Stimulated activated naive B cell treated with anti-CD40 and anti-IgM and Interleukin-4, amounts not matched to agents 10 μg/mL and 1 μg/mL and 100 μg/mL, for 72 hours (primary cell): ENCODE measurements at regions not wholly inside any gene's neighbourhood (a gene's known extent, or its start where the extent isn't known, plus 50 kb on each side); places are given as distances from the start of the nearest gene placed in this dataset.
A peak's percentile ranks its signal among the peaks of the same experiment; 100 is the strongest.

Experiments
- ATAC-seq, 2 donors: fragments of 150-1000 bp; cut with Tn5 transposase; replicated peaks; 2 replicates each; pipeline ENCODE4 v1.10.0; 2021; ENCODE audit warnings: moderate library complexity in 1 of 2
- DNase-seq: peaks from one replicate; pipeline ENCODE4 v3.0.0; 2021
- H3K27ac Mint-ChIP-seq: one replicate; pipeline ENCODE4 v1.8.0; 2022; ENCODE audit warnings: mild to moderate bottlenecking, mixed read lengths
- H3K27me3 Mint-ChIP-seq, 2 donors: one replicate each; pipeline ENCODE4 v1.8.0; 2022; ENCODE audit warnings: mixed read lengths in 2 of 2
- H3K36me3 Mint-ChIP-seq, 2 donors: one replicate each; pipeline ENCODE4 v1.8.0; 2022; ENCODE audit warnings: mixed read lengths in 2 of 2, mild to moderate bottlenecking in 1 of 2
- H3K4me1 Mint-ChIP-seq, 2 donors: one replicate each; pipeline ENCODE4 v1.8.0; 2022; ENCODE audit warnings: mixed read lengths in 2 of 2, mild to moderate bottlenecking in 1 of 2
- H3K4me3 Mint-ChIP-seq, 2 donors: one replicate each; pipeline ENCODE4 v1.8.0; 2022; ENCODE audit warnings: mild to moderate bottlenecking in 2 of 2, mixed read lengths in 2 of 2, moderate library complexity in 1 of 2
- H3K9me3 Mint-ChIP-seq, 2 donors: one replicate each; pipeline ENCODE4 v1.8.0; 2022; ENCODE audit warnings: mixed read lengths in 2 of 2, mild to moderate bottlenecking in 1 of 2

DNA sequence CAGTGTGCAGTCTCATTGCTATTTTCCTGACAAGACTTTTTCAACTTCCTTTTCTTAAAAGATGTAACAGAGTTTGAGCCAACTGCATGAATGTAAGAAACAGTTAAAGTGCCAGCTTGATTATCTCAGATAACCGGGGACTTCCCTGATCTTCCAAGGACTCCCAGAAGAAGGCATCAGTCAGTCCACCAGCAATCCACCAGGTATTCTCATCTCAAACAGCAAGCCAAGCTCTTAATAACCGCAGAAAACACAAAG is 350.1 kb downstream of the LIG4 start:
- H3K9me3 Mint-ChIP-seq: peaks cover 0 to 5% of the 10 kb centered on the region in 2 donors
- H3K4me3 Mint-ChIP-seq: peak overlapping the region in 1 of 2 donors; percentile 20

DNA sequence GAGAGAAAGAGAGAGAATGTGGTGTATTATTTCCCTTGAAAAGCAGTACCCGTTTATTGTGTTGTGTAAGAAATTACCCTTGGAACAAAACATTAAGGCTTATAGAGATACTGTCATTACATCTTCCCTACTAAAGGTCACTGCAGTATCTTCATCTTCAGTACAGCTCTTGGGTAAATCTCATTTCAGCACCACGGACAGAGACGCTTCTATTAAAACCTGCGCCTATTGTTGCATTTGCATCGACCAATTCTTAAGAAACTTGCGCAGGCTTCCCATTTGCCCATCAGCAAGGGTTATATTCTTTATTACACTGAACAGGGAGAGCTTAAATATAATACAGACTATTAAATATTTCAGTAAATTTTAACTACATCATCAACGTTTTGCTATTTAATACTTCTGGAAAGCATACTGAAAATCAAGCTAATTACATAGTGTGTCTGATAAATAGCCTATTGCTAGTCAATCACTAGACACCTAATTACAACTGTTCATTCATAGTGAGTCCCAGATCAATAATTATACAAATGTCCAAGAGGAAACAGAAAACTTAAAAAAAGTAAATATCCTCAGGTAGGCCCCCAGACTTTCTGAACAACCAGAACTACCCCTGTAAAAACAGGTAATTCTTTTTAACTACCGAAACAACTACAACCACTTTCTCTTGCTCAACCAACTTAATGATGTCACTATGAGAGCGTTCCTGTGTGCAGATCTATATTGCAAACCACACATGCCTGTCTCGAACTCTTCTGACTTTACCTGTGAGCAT is 350.6 kb downstream of the LIG4 start:
- Mint-ChIP-seq H3K27ac (no peak overlapping the region), H3K9me3 (peaks cover 0 to 5% of the 10 kb centered on the region in 2 donors), H3K4me3 (no peak overlapping the region), H3K4me1 (peaks cover 12 to 21% of the 10 kb centered on the region in 2 donors), H3K27me3 (peaks cover 33 to 45% of the 10 kb centered on the region in 2 donors), H3K36me3 (no peaks in the 10 kb centered on the region)
- DNase-seq (no peak), ATAC-seq (no peak)

More for the DNA sequence above, 350.1 kb downstream of the LIG4 start:
- Mint-ChIP-seq H3K27me3 (peaks cover 38 to 50% of the 10 kb centered on the region in 2 donors), H3K27ac (no peak overlapping the region), H3K4me1 (peaks cover 12 to 21% of the 10 kb centered on the region in 2 donors), H3K36me3 (no peaks in the 10 kb centered on the region)
- no peak for ATAC-seq
- DNase-seq: no peak

GRCh38 chr13:107860284-107860683 is 355.1 kb downstream of the LIG4 start:
- DNase-seq: no peak
- Mint-ChIP-seq H3K9me3 (peaks cover 0 to 4% of the 10 kb centered on the region in 2 donors), H3K4me3 (no peak overlapping the region), H3K27ac (no peak overlapping the region), H3K36me3 (no peaks in the 10 kb centered on the region), H3K27me3 (peaks cover 10 to 13% of the 10 kb centered on the region in 2 donors), H3K4me1 (peaks cover 1 to 2% of the 10 kb centered on the region in 2 donors)
- ATAC-seq: no peak

DNA sequence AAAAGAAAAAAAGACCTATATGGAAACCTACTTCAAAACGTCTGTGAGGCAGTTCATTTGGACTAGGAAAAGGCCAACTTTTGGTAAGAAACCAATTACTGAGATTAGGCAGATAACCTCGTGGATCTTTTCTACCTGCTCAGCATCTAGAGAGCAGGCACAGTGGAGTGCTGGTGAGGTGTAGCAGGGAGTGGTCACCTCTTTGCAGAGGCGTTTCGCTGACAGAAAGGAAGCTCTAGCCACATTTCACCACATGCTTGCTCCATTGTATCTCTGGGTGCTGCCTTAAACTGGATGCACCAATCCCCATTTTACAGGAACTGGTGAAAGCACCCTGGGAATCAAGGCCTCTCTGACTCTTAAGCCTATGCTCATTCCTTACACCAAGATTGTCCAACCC is 360.5 kb downstream of the LIG4 start:
- ATAC-seq (no peak), DNase-seq (no peak)
- H3K9me3 Mint-ChIP-seq: peaks cover 0 to 2% of the 10 kb centered on the region in 2 donors
- no peak overlapping the region for H3K27ac Mint-ChIP-seq
- no peaks in the 10 kb centered on the region for H3K36me3 Mint-ChIP-seq
- no peaks in the 10 kb centered on the region for H3K27me3 Mint-ChIP-seq
- no peak overlapping the region for H3K4me3 Mint-ChIP-seq
- H3K4me1 Mint-ChIP-seq: no peaks in the 10 kb centered on the region

DNA sequence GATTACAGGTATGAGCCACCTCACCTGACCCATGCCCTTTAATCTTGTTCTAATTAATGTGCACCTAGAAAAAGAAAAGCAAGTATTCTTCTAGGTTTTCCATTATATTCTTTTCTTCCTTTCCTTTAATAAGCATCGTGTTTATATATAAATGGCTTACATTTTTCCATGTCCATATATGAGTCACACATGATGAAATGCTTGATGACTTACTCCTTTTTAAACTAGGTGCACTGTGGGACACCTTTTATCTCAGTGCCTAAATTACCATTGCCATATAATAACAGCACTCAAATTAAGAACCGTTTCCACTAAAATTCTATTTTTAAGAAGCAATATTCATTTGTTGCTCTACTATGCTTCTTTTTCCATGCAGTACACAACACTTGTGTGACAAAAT is 363.3 kb downstream of the LIG4 start:
- no peak overlapping the region for H3K27ac Mint-ChIP-seq
- no peaks in the 10 kb centered on the region for H3K4me1 Mint-ChIP-seq
- H3K27me3 Mint-ChIP-seq: no peaks in the 10 kb centered on the region
- H3K36me3 Mint-ChIP-seq: no peaks in the 10 kb centered on the region
- no peak for DNase-seq
- H3K4me3 Mint-ChIP-seq: no peak overlapping the region
- H3K9me3 Mint-ChIP-seq: peaks cover 0 to 2% of the 10 kb centered on the region in 2 donors
- no peak for ATAC-seq

GRCh38 chr13:107851670-107852069 is 363.7 kb downstream of the LIG4 start:
- no peaks in the 10 kb centered on the region for H3K36me3 Mint-ChIP-seq
- ATAC-seq: no peak
- H3K27ac Mint-ChIP-seq: no peak overlapping the region
- H3K9me3 Mint-ChIP-seq: peaks cover 0 to 2% of the 10 kb centered on the region in 2 donors
- H3K4me3 Mint-ChIP-seq: no peak overlapping the region
- no peak for DNase-seq
- no peaks in the 10 kb centered on the region for H3K4me1 Mint-ChIP-seq
- H3K27me3 Mint-ChIP-seq: no peaks in the 10 kb centered on the region

- Mint-ChIP-seq H3K27me3 (no peaks in the 10 kb centered on the region), H3K27ac (no peak overlapping the region), H3K36me3 (no peaks in the 10 kb centered on the region), H3K9me3 (peaks cover 0 to 2% of the 10 kb centered on the region in 2 donors), H3K4me1 (no peaks in the 10 kb centered on the region), H3K4me3 (no peak overlapping the region)
- DNase-seq (no peak), ATAC-seq (no peak)
These were observed 367.9 kb downstream of the LIG4 start for GRCh38 chr13:107847406-107847805.

- Mint-ChIP-seq H3K36me3 (no peaks in the 10 kb centered on the region), H3K4me1 (no peaks in the 10 kb centered on the region), H3K27me3 (no peaks in the 10 kb centered on the region), H3K9me3 (peaks cover 0 to 2% of the 10 kb centered on the region in 2 donors), H3K27ac (no peak overlapping the region), H3K4me3 (no peak overlapping the region)
- ATAC-seq (no peak), DNase-seq (no peak)
These were observed 368.7 kb downstream of the LIG4 start for GRCh38 chr13:107846642-107847041.

- Mint-ChIP-seq H3K27me3 (no peaks in the 10 kb centered on the region), H3K27ac (no peak overlapping the region), H3K4me3 (no peak overlapping the region), H3K36me3 (no peaks in the 10 kb centered on the region), H3K9me3 (peaks cover 0 to 2% of the 10 kb centered on the region in 2 donors), H3K4me1 (no peaks in the 10 kb centered on the region)
- no peak for ATAC-seq
- no peak for DNase-seq
These were observed 369.4 kb downstream of the LIG4 start for GRCh38 chr13:107845911-107846310.

DNA sequence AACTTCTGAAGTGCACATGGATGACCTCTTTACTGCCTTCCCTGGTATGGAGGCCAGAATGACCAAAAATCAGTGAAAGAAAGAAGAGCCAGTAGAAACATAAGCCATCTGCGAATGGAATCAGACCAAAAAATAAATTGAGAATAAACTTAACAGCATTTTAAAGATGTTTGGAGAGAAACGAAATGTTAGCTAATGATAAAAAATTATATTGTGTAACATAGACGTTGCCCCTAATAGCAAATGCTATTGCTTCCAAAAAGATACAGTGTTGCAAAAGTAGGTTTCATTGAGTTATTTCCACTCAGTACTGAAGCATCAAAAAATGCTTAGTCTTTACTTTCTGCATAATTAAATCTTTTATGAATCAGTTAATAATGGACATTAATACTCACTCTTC is 371.7 kb downstream of the LIG4 start:
- DNase-seq (no peak), ATAC-seq (no peak)
- H3K36me3 Mint-ChIP-seq: no peaks in the 10 kb centered on the region
- H3K27me3 Mint-ChIP-seq: no peaks in the 10 kb centered on the region
- H3K9me3 Mint-ChIP-seq: peaks cover 0 to 2% of the 10 kb centered on the region in 2 donors
- no peak overlapping the region for H3K4me3 Mint-ChIP-seq
- H3K27ac Mint-ChIP-seq: no peak overlapping the region
- H3K4me1 Mint-ChIP-seq: no peaks in the 10 kb centered on the region

DNA sequence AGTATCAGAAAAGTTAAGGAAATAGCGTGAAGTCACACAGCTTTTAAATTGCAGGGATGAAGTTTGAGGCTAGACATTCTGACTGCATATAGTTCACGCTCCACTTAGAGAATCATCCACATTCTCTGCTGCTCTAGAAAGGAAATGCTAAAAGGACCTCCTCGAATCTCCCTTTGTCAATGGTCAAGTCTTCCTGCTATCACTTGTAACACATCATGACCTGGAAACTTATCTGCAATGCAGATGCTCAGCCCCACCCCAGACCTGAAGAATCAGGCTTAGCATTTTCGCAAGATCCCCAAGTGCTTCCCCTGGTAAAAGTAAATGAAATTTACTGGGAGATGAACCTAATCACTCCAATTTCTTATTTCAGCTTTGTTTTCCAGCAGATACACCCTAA is 372.1 kb downstream of the LIG4 start:
- Mint-ChIP-seq H3K27ac (no peak overlapping the region), H3K36me3 (no peaks in the 10 kb centered on the region), H3K27me3 (no peaks in the 10 kb centered on the region), H3K4me3 (no peak overlapping the region), H3K4me1 (no peaks in the 10 kb centered on the region), H3K9me3 (peaks cover 0 to 2% of the 10 kb centered on the region in 2 donors)
- DNase-seq (no peak), ATAC-seq (no peak)

DNA sequence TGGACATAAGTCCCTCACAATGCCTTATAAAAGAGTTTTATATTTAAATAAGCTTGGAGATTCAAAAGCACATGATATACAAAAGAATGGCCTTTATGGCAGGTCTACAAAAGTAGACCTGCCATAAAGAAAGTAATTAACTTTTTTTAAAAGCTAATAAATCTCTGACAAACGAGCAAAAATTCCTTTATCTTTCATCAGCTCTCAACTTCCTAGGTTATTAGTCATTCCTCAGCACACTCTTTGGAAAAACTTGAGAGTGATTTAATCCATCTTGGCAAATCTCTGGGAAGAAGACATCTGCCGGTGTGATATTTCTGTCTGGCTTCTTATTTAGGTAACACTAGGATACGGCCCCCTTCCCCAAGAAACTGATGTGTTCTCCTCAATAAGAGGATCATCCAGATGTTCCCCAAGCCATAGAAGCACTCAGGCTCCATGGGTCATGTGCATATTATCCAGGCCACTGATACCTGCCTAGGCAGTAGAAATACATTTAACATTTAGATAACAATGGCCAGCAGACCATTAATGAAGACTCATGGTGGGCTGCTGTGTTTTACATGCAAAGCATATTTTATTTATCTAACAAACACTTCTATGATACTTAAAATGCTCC is 372.7 kb downstream of the LIG4 start:
- H3K4me1 Mint-ChIP-seq: no peaks in the 10 kb centered on the region
- no peak overlapping the region for H3K27ac Mint-ChIP-seq
- no peak overlapping the region for H3K4me3 Mint-ChIP-seq
- peaks cover 0 to 2% of the 10 kb centered on the region in 2 donors for H3K9me3 Mint-ChIP-seq
- DNase-seq (no peak), ATAC-seq (no peak)
- H3K36me3 Mint-ChIP-seq: no peaks in the 10 kb centered on the region
- no peaks in the 10 kb centered on the region for H3K27me3 Mint-ChIP-seq

- peaks cover 0 to 2% of the 10 kb centered on the region in 2 donors for H3K9me3 Mint-ChIP-seq
- H3K27ac Mint-ChIP-seq: no peak overlapping the region
- H3K4me1 Mint-ChIP-seq: no peaks in the 10 kb centered on the region
- ATAC-seq (no peak), DNase-seq (no peak)
- no peaks in the 10 kb centered on the region for H3K27me3 Mint-ChIP-seq
- H3K4me3 Mint-ChIP-seq: no peak overlapping the region
- no peaks in the 10 kb centered on the region for H3K36me3 Mint-ChIP-seq
These were observed 376.7 kb downstream of the LIG4 start for GRCh38 chr13:107838588-107839161.

GRCh38 chr13:107836685-107837084 is 378.7 kb downstream of the LIG4 start:
- Mint-ChIP-seq H3K4me1 (no peaks in the 10 kb centered on the region), H3K9me3 (peaks cover 3 to 4% of the 10 kb centered on the region in 2 donors), H3K36me3 (no peaks in the 10 kb centered on the region), H3K27me3 (no peaks in the 10 kb centered on the region), H3K4me3 (no peak overlapping the region), H3K27ac (no peak overlapping the region)
- ATAC-seq: no peak
- DNase-seq: no peak
